Inferior parietal cortex (tissue), 1 donor: ENCODE measurements at regions not wholly inside any gene's neighbourhood (a gene's known extent, or its start where the extent isn't known, plus 50 kb on each side); places are given as distances from the start of the nearest gene placed in this dataset.
A peak's percentile ranks its signal among the peaks of the same experiment; 100 is the strongest.
"Not testable (repeated sequence)": the region's sequence is repeated elsewhere in the genome, so short reads cannot be mapped to it uniquely, and the experiment has no call there.

Source experiments
- DNase-seq: peaks from one replicate; pipeline ENCODE4 v3.0.0-alpha.2; 2016; ENCODE audit errors: extremely low spot score

DNA sequence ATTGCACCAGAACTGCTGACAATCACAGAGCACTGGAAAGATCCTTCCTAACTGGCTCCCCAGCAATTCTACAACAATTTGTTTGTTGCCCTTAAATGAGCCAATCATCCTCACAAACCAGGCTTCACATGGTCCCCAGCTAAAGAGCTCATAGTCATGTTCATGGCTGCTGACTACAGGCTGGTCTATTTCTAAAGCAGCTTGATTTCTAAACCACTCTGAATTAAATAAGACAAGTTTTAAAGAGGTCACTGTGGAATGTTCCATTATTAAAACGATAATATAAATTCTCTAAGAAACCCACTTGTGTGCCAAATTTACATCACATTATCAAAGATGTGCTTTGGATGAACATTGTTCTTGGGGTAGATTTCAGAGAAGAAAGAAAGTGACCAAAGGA lies 110.7 kb downstream of the COPS8 start:
- DNase-seq, result no peak

DNA sequence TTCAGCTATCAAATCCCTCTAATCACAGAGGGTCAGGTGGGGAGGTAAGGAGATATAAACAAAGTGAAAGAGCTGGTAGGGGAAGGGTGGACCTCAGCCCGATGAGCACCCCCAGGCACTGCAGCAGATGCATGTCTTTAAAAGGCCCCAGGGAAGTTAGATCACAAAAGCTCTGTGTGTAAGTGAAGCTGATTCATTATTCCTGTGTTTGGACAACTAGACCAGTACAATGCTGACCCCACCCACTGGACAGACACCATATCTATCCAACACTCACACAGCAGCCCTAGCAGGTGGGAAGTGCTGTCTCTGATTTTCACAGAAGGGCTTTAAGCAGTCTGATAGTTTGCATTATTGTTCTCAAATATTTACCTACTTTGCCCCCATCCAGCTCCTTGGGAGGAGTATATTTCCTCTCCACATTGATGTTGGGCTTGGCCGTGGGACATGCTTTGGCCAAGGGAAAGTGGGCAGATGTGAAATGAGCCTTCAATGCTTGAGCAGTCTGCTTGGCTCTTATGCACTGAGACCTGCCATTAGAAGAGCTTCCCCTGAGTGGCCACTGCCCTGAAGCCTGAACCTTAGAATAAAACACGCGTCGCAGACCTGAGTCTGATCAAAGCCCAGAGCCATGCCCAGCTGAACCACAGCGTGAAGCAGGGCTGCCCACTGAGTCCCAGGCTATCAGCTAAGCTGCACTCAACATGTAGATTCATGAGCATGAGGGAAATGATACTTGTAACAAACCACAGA lies 111.4 kb downstream of the COPS8 start:
- DNase-seq, result no peak

DNA sequence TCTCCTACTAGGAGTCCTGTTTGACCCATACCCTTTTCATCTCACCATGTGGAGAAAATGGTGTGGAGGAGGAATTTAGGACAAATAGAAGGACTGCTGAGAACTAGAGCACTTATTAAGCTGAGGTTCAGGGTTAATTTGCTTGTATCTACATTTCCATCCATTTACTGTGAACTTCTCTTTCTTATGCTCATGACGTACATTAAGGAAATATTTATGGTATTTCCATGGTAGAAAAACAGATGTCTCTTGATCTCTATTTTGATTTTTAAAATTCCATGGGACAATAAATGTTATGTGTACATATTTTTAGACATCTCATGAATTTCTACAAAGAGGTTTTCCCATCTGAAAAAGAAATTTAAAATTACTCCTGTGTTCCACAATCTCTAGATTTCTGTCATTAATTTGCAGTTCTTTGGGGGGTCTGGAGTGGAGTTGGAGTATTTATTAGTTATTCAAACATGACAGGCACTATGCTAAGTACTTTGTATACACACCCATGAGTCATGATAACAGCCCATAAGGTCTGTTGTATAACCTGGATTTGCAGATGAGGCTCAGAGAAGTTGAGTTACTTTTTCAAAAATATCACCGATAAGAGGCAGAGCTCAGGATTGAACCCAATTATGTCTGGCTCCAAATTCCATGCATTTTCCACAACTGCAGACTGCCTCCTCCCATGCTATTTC lies 112.6 kb downstream of the COPS8 start:
- DNase-seq, result no peak

DNA sequence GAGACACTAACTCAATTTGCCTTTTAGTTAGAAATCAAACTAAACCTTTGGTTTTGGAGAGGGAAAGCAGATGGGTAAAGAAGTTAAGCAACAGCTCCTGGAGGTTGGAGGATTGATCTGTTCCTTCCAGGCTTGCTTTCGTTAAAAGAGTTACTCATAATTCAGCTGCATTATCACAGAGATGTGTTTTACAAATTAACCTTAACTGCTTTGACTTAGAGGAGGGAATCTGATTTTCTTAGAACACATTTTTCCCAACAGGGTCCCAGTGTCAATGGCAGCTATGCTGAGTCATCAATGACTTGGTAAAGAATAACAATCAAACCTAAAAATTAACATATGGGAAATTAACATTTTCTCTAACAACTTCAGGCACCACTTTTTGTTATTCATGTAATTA lies 113.4 kb downstream of the COPS8 start:
- DNase-seq, result peak; percentile 6

DNA sequence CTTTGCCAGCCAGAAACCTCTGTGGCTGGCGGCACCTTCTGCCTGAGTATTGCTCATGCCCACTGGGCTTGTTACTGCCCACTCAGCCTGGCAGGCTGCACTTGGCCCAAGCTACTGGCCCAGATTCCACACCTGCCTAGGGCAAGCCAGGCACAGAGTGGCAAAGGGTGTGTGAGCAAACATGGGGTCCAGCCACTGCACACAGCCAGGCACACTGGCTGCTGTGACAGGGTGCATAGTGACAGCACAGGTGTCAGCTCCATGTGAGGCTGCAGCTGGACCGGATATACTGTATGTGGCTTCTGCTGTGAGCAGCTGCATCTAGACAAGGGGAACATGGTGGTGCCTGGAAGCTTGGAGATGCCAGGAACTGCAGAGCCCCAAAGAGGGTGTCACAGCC lies 113.9 kb downstream of the COPS8 start:
- no peak for DNase-seq

DNA sequence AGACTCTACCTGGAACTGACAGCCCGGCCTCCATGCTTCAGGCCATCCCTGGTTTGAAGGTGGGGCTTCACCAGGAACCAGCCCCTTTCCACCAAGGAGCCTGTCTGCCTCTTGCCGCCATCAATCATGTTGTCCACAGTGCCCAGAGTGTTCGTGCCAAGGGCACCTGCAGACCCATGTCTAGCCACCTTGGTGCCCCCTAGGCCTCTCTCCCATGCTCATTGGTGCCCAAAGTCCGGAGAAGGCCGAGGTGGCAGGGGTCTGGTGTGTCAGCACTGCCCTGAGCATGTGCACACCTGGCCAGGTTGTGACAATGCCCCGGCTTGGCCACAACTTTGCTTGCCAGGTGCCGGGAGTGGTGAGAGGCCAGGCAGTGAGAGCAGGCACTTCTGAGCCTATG lies 114.8 kb downstream of the COPS8 start:
- DNase-seq, result no peak

DNA sequence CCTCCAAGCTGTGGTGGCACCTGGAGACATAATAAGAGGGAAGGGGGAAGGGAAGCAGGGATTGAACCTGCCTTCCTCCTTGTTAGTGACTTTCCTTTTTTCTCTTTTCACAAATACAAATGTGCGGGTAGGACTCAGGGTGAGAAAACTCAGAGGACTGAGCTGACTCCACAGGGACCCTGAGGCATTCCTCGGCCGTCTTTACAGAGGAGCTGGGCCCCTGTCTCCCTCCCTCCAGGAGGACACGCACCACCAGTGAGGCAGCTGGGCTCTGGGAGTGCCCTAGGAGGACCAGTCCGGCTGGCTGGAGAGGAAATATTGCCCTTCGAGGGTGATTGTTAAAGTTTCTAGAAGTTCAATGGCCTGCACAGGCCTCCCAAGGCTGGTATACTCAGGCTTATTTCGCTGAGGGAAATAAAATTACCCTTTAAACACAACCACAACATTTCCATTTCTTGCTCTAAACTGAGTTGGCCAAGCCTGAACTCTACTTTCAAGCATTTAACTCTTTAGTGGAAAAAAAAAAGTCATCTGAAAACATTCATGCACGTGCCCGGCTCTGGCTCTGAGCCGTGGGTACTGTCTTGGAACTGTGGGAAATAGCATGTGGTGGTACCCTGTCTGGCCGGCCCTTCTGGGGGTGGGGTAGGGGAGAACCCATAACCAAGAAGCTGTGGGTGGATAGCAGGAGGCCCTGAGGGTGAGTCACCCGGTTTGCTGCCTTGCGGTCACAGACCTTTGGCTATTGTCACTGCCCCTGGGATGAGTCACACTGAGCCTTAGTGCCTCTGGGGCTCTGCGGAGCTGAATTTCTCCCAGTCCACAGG lies 116.0 kb downstream of the COPS8 start:
- no peak for DNase-seq

DNA sequence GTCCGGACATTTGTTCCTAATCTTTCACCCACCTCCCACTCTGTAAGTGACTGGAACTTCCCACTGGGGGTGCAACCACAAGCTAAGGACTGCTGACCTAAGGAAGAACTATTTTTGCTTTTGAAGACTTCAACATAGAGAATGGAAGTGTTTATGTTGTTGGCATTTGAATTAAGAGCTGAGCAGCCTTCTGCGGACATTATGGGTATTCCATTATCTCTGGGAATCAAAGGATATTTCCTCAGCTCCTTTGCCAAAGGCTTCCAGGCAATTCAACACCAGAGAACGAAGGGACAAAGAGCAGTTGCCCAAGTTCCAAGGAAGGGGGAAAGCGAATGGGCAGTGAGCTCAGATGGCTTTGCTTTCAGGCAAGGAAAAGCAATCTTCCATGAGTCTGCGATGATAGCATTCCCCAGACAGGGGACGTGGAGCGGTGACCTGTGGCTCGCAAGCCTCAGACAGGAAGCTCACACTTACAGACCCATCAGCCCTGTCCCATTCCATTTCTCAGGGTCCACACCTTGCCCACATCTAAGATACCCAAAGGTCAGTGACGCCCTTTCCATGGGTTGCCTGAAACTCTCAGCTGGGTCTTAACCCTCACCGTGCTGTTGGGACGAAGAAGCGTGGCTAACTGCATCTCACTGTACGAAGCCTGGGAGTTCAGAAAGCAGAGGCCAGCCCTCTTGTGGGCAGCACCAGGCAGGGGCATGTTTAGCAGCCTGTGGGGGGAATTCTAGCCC lies 116.8 kb downstream of the COPS8 start:
- no peak for DNase-seq

DNA sequence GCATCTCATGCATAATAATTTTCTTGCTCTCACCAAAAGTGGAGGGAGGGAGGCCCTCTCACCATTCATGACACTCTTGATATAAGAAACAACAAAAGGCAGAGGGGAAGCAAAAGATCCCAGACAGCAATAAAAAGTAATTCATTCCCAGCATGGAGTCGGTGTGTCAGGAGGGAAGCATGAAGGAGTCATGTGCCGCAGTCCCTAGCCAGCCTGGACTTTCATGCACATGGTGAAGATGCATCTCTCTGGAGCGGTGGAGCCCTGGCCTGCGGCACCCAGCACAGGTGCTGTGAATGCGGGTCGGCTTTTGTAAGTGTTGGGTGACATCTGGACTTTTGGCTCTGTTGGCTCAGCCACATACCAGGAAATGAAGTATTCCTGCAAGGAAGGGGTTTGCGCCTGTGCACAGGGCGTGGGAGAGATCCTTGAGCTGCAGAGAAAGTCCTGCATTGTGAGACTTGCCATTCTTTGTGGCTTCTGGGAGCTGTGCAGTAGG lies 119.4 kb downstream of the COPS8 start:
- DNase-seq, result no peak

DNA sequence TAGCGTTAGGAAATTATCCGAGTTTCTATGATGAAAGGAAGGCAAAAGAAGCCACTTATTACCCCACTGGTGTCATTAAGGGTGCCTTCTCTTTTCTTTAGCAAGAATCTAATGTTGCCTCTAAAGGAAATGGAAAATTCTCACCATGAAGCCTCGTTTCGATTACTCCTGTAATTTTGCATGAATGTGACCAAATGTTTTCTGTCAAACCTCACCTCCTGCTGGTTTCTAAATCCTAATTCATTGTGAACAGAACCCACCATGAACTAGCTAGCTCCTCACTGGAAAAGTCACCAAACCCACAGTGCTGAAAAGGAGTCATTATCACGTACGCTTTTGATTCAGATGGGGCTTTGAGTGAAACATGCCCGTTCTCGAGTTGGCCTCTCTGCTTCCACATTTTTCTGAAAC lies 119.9 kb downstream of the COPS8 start:
- DNase-seq, result no peak

DNA sequence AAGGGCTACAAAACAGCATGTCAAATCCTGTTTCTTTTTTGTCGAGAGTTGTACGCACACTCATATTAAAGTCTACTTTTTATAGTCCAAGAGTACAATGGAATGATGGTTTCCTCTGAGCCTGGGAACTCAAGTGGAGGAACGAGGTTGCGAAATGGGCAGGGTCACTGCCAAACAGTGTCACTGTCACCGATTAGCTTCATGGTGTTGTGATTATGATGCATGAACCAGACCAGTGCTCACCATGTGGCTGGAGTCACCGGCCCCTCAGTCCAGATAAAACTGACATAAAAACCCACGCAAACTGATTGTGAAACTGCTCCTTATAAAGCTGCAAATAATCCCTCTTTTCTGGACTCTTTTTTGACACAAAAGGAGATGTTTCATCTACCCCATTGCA lies 122.0 kb downstream of the COPS8 start:
- no peak for DNase-seq

DNA sequence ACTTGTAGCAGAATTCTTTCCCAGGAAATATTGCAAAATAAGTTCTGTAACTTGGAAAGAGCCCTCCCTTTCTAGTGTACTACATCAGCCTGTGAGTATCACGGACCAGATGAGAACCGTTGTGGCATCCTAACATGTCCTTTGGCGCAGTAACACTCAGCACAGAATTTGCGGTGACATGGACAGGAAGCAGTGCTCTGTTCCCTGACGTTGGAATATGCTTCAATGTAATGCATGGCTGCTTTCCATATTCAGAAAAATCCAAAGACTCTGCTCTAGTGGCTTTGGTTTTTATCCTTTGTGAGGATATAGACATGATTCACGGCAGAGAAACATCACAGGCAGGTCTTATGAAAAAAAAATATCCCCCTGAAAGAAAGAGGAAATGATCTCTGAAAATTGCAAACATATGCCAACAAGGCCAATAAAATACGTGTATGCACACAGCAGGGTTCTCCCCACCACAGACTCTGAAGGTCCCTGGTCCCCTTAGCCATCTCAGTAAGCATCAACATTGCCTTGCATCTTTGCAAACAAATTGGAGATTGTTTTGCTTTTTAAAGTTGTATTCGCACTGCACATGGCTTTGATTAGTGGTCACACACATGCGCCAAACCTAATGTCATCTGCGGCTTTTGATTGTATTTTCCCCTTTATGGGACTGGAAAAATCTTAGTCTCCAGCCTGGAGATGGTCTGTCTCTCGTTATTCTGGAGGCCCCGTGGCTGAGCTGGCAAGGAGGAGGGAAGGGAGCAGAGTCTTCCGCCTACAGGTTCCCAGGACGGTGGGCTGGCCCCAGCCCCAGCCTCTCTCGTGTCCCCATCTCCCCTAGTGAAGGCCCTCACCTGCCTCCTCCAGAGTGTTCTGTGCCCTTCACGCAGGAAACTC lies 122.9 kb downstream of the COPS8 start:
- DNase-seq, result no peak

DNA sequence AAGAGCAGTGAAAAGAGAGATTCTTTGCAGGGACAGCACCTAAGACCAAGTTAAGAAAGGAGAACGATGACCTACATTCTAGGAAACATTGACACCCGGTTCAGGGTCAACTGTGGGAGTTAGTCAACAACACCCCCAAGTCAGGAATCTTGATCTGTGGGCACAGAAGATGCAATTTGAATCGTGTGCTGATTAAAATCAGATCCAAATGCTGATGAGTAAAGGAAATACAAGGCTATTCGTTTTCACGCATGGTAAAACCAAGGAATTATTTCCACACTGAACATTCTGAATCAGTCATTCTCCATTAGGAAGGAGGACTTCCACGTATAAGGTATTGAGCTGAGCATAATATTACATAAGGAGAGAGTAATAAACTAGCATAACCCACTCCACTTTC lies 124.2 kb downstream of the COPS8 start:
- DNase-seq, result no peak

DNA sequence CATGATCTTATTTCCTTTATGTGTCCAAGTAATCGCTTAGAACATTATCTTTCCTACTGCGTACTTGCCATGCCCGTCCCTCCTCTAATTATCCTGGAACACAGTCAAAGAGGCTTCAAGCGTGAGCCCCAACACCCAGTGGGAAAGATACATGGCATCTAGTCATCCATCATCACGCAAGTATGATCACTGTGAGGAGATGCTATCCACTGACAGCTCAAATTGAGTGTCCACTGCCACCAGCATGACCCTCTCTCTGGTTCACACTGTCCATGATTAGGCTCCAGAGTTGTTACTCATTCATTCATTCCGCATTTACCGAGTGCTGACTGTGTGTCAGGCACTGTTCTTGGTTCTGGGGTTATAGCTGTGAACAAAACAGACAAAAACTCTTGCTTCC lies 124.6 kb downstream of the COPS8 start:
- DNase-seq, result no peak

DNA sequence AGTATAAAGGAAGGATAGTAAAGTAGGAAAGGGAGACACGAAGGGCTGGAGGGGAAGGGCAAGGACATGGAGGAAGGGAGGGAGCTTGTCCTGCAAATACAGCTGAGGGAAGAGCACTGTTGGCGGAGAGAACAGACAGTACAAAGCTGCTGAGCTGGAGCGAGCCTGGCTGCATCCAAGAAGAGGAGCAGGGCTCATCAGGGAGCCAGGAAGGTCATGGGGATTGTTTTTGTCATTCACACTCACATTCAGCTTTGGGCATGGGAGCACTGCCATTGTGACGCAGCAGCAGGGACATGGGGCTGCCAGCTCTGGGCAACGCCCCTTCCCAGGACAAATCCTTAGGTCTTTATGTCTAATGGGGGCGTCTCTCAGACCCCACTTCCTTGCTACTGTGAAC lies 125.1 kb downstream of the COPS8 start:
- DNase-seq, result no peak

DNA sequence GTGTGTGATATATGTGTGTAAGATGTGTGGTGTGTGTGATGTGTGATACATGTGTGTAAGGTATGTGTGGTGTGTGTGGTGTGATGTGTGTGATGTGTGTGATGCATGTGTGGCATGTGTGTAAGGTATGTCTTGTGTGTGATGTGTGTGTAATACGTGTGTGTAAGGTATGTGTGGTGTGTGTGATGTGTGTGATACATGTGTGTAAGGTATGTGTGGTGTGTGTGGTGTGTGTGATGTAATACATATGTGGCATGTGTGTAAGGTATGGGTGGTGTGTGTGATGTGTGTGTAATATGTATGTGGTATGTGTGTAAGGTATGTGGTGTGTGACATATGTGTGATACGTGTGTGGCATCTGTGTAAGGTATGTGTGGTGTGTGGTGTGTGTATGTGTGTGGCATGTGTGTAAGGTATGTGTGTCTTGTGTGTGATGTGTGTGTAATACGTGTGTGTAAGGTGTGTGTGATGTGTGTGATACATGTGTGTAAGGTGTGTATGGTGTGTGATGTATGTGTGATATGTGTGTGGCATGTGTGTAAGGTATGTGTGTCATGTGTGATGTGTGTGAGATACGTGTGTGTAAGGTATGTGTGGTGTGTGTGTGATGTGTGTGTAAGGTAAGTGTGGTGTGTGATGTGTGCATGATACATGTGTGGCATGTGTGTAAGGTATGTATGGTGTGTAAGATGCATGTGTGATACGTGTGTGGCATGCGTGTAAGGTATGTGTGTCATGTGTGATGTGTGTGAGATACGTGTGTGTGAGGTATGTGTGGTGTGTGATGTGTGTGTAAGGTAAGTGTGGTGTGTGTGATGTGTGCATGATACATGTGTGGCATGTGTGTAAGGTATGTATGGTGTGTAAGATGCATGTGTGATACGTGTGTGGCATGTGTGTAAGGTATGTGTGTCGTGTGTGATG lies 126.9 kb downstream of the COPS8 start:
- DNase-seq, result not testable (repeated sequence)

DNA sequence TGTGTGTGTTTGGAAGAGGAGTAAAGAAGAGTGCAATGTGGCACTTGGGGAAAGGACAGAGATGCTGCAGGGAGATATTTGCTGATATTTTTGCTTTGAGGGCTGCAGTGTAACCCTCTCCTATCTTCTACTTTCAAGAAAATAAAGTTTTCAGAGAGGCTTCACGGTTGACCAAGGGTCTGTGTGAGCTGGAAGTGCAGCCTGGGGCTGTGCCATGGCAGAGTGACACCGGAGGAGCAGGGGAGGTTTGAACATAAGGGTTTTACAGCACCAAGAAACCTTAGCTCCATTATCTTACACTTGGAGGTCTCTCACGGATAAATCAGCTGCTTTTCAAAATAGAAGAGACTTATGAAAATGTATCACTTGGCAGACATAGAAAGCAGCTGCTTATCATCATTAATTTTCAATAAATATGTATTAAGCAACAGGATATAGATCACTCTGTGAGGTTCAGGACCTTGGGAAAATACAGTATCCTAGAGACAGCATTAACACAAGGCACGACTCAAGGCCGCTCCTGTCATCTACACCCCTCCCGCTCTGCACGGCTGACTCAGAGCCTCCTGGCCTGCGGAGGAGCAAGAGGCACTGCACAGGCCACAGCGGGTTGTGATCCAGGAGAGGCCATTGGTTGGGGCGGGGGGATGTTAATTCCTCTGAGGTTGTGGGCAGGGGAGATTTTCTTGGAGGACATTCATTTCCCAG lies 127.8 kb downstream of the COPS8 start:
- no peak for DNase-seq

DNA sequence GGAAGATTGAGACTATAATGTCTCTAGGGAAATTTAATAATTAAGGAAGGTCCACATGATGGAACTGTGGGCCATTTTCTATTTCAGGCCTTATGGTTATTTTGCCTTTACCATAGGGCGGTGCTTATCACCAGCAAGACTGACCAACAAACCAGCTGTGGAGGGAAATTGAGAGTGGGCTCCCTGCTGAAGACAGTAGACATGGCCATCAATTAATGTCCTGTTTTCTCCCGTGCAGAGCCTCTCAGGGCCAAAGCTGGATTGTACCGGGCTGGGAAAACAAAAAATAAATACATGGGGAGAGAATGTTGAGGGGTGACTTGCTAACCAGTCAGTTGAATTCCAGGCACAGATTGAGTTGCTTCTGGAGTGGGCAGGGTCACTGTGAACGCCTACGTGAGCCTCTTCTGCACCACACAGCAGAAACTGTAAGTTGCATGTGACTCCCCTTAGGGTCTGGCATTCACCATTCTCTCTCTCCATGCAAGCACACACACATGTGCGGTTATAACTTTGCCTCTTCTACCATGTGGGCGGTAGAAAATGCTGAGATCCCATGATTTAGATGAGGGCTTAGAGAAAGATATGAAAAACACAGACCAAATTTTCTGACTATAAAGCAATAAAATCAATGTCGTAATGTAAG lies 128.5 kb downstream of the COPS8 start:
- no peak for DNase-seq

DNA sequence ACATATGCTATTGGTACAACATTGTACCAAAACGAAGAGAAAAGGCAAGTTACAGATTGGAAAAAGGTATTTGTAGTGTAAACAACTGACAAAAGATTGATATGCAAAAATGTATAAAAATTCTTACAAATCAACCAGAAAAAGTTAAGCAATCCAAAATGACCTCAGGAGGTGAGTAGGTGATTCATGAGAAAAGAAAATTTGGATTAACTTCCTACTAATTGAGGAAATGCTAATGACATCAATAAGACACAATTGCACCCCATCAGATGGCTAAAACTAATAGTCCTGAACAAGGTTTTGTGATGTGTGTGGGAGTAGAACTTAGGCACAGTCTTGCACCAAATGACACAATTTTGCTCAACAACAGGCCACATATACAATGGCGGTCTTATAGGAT lies 129.3 kb downstream of the COPS8 start:
- DNase-seq, result no peak
